B cell (primary cell): ENCODE measurements at regions not wholly inside any gene's neighbourhood (a gene's known extent, or its start where the extent isn't known, plus 50 kb on each side); places are given as distances from the start of the nearest gene placed in this dataset.

ENCODE experiments used
- CTCF ChIP-seq: fragments of 200-600 bp; IDR thresholded peaks from one replicate; pipeline ENCODE4 v1.8.0; 2022; ENCODE audit warnings: antibody characterized with exemption, mild to moderate bottlenecking
- EZH2 ChIP-seq: IDR thresholded peaks from 2 replicates; pipeline ENCODE4 v1.6.1; 2012; ENCODE audit warnings: borderline replicate concordance, low read depth, mild to moderate bottlenecking, moderate library complexity, low read length; ENCODE audit not compliant: insufficient read depth, poor library complexity, severe bottlenecking

GRCh38 chr13:91042870-91043269 is 304.6 kb upstream of the MIR17HG start:
- no peak for TF ChIP-seq CTCF
- TF ChIP-seq EZH2 = no peak
